OCI-LY1 (cell line): ENCODE measurements at regions not wholly inside any gene's neighbourhood (a gene's known extent, or its start where the extent isn't known, plus 50 kb on each side); places are given as distances from the start of the nearest gene placed in this dataset.
"Not testable (repeated sequence)": the region's sequence is repeated elsewhere in the genome, so short reads cannot be mapped to it uniquely, and the experiment has no call there.

Experiments used
- EZH2 ChIP-seq: fragments of 200-600 bp; sonication (generic), shearing (Covaris generic); IDR thresholded peaks from 2 replicates; pipeline ENCODE4 v1.8.0; 2017; ENCODE audit warnings: borderline replicate concordance, mixed run types, mild to moderate bottlenecking, antibody characterized with exemption, low read length, moderate library complexity, mixed read lengths
- TF ChIP-seq, protein P1 (sequence below): fragments of 200-600 bp; sonication (generic), shearing (Covaris generic); IDR thresholded peaks from 2 replicates; pipeline ENCODE4 v1.5.1; 2017; ENCODE audit warnings: mild to moderate bottlenecking, antibody characterized with exemption, low read length, moderate library complexity, mixed read lengths

DNA sequence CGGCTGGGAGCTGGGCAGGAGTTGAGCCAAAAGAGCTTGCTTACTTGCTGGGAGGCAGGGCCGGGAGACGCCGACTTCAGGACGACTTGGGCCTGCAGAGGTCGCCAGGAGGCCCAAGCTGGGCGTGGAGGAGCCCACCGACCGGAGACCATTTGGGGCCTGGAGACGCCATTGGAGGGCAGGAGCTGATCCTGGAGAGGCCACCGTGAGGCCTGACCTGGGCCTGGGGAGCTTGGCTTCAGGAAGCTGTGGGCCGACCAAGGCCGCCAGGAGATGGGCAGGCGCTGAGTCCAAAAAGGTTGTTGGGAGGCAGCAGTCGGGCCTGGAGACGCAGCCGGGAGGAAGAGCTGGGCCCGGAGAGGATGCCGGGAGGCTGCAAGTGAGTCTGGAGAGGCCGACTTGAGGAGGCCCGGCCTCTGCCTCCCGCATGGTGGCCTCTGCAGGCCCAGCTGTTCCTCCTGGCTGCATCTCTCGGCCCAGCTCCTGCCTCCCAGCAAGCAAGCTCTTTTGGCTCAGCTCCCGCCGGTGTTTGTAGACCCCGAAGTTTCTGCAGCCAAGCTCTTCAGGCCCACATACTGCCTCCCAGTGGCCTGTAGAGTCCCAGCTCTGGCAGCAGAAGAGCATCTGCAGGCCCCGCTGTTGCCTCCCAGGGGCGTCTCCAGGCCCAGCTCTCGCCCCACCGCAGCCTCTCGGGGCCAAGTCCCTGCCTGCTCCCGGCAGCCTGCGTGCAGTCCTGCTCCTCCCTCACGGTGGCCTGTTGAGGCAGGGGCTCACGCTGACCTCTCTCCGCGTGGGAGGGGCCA is 119.7 kb downstream of the SEPTIN14 start:
- TF ChIP-seq, protein P1, sequence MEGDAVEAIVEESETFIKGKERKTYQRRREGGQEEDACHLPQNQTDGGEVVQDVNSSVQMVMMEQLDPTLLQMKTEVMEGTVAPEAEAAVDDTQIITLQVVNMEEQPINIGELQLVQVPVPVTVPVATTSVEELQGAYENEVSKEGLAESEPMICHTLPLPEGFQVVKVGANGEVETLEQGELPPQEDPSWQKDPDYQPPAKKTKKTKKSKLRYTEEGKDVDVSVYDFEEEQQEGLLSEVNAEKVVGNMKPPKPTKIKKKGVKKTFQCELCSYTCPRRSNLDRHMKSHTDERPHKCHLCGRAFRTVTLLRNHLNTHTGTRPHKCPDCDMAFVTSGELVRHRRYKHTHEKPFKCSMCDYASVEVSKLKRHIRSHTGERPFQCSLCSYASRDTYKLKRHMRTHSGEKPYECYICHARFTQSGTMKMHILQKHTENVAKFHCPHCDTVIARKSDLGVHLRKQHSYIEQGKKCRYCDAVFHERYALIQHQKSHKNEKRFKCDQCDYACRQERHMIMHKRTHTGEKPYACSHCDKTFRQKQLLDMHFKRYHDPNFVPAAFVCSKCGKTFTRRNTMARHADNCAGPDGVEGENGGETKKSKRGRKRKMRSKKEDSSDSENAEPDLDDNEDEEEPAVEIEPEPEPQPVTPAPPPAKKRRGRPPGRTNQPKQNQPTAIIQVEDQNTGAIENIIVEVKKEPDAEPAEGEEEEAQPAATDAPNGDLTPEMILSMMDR = not testable (repeated sequence)
- TF ChIP-seq EZH2 = not testable (repeated sequence)
